ENCODE measurements at regions not wholly inside any gene's neighbourhood (a gene's known extent, or its start where the extent isn't known, plus 50 kb on each side); places are given as distances from the start of the nearest gene placed in this dataset.

GRCh38 chr13:34521171-34521570 lies 420.9 kb upstream of the NBEA start:
- no peak for TF ChIP-seq CTCF (IDR thresholded peaks at IDR 0.05; ENCODE audit: low read depth, low read length)
- TF ChIP-seq EZH2phosphoT487 (IDR thresholded peaks at IDR 0.05; ENCODE audit: low read depth) = no peak

All from OCI-LY3 (cell line).